DOHH2 (cell line): ENCODE measurements at regions not wholly inside any gene's neighbourhood (a gene's known extent, or its start where the extent isn't known, plus 50 kb on each side); places are given as distances from the start of the nearest gene placed in this dataset.

Source experiments
- CTCF ChIP-seq: fragments of 200-600 bp; sonication (generic); IDR thresholded peaks from one replicate; pipeline ENCODE4 v1.5.1; 2014; ENCODE audit warnings: antibody characterized with exemption, mild to moderate bottlenecking, low read depth, low read length; ENCODE audit not compliant: poor library complexity, severe bottlenecking
- EZH2phosphoT487 ChIP-seq: fragments of 200-600 bp; sonication (generic); IDR thresholded peaks from 2 replicates; pipeline ENCODE4 v1.6.1; 2017; ENCODE audit warnings: borderline replicate concordance, mild to moderate bottlenecking, antibody characterized with exemption, low read length, moderate library complexity, mixed read lengths

- TF ChIP-seq EZH2phosphoT487 (no peak), CTCF (no peak)
Measured at GRCh38 chr1:218718977-218719376, 373.8 kb downstream of the TGFB2 start.
